DMS79 treated with DMSO at 0.1 percent for 48 hours (cell line): ENCODE measurements at regions not wholly inside any gene's neighbourhood (a gene's known extent, or its start where the extent isn't known, plus 50 kb on each side); places are given as distances from the start of the nearest gene placed in this dataset.
"Not testable (repeated sequence)": the region's sequence is repeated elsewhere in the genome, so short reads cannot be mapped to it uniquely, and the experiment has no call there.

ENCODE experiments used
- DNase-seq: peaks from one replicate; lab custom pipeline; 2025; lab: John Stamatoyannopoulos, UW

DNA sequence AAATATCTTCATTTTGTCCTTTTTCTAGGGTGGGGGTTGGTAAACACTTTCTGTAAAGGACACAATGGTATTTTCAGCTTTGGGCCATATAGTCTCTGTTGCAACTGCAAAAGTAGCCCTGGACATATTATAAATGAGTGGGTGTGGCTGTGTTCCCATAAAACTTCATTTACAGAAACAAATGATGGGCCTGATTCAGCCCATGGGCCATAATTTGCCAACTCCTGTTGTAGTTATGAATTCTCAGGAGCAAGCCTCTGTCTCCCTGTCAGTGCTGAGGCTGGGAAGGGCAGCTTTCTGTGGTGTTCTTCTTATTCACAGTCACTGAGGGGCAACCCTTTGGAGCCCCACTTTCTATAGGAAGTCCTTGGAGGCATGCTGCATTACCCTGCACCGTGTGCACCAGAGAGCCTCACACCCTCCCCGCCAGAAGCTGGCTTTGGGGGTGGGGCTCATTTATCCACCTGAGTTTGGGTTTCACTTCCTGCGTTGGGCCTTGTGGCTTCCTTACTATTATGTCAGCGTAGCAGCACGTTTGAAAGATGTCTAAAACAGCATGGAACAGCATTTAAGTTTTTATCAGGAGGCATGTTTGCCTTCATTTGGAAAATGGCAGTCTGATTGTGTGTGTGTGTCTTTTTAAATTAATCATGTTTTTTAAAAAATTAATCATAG lies 60.8 kb upstream of the FAN1 start:
- DNase-seq = not testable (repeated sequence)

DNA sequence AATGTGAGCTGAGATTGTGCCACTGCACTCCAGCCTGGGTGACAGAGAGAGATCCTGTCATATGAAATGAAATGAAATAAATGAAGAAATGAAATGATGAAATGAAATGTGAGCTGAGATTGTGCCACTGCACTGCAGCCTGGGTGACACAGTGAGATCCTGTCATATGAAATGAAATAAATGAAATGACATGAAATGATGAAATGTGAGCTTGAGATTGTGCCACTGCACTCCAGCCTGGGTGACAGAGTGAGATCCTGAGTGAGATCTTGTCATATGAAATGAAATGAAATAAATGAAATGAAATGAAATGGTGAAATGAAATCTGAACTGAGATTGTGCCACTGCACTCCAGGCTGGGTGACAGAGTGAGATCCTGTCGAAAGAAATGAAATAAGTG lies 58.2 kb upstream of the FAN1 start:
- not testable (repeated sequence) for DNase-seq
